Neuronal stem cell (in vitro differentiated cells): ENCODE measurements at regions not wholly inside any gene's neighbourhood (a gene's known extent, or its start where the extent isn't known, plus 50 kb on each side); places are given as distances from the start of the nearest gene placed in this dataset.
A peak's percentile ranks its signal among the peaks of the same experiment; 100 is the strongest.

ENCODE experiments used
- DNase-seq: peaks from one replicate; pipeline ENCODE4 v3.0.0-alpha.2; 2013; ENCODE audit warnings: low spot score
- H2AFZ ChIP-seq: one replicate; pipeline ENCODE4 v1.6.1; 2013; ENCODE audit warnings: mild to moderate bottlenecking, low read length, inconsistent platforms
- H2AK5ac ChIP-seq: 2 replicates; pipeline ENCODE4 v1.6.1; 2013; ENCODE audit warnings: low read depth, mild to moderate bottlenecking, inconsistent platforms, low read length, moderate library complexity, mixed read lengths
- H2BK120ac ChIP-seq: 2 replicates; pipeline ENCODE4 v1.6.1; 2013; ENCODE audit warnings: low read depth, mild to moderate bottlenecking, inconsistent platforms, low read length, moderate library complexity, mixed read lengths
- H2BK12ac ChIP-seq: one replicate; pipeline ENCODE4 v1.6.1; 2013; ENCODE audit warnings: low read length, inconsistent platforms
- H2BK15ac ChIP-seq: 2 replicates; pipeline ENCODE4 v1.6.1; 2013; ENCODE audit warnings: mild to moderate bottlenecking, low read length, inconsistent platforms, mixed read lengths
- H2BK5ac ChIP-seq: one replicate; pipeline ENCODE4 v1.6.1; 2013; ENCODE audit warnings: inconsistent platforms, mild to moderate bottlenecking, low read length, moderate library complexity
- H3K14ac ChIP-seq: one replicate; pipeline ENCODE4 v1.6.1; 2013; ENCODE audit warnings: low read length, inconsistent platforms
- H3K18ac ChIP-seq: 2 replicates; pipeline ENCODE4 v1.6.1; 2013; ENCODE audit warnings: low read length, inconsistent platforms
- H3K23ac ChIP-seq: 2 replicates; pipeline ENCODE4 v1.6.1; 2013; ENCODE audit warnings: low read depth, mild to moderate bottlenecking, mixed read lengths, low read length, inconsistent platforms; ENCODE audit not compliant: poor library complexity
- H3K27ac ChIP-seq: replicated peaks from 3 replicates; pipeline ENCODE4 v1.5.1; 2013; ENCODE audit warnings: low read length, inconsistent platforms
- H3K27me3 ChIP-seq, 3 experiments: 2 replicates each; pipeline ENCODE4 v1.6.1; 2013; ENCODE audit warnings: low read length in 3 of 3, mild to moderate bottlenecking in 2 of 3, inconsistent platforms in 1 of 3, low read depth in 1 of 3, mixed read lengths in 1 of 3, moderate library complexity in 1 of 3; ENCODE audit not compliant: control insufficient read depth in 3 of 3, insufficient read depth in 3 of 3
- H3K36me3 ChIP-seq, 2 donors: replicated peaks in 1 of 2; 2 replicates each; pipeline ENCODE4 v1.6.1; 2013; ENCODE audit warnings: low read length in 2 of 2; ENCODE audit not compliant: control insufficient read depth in 2 of 2, insufficient read depth in 2 of 2
- H3K4ac ChIP-seq: 2 replicates; pipeline ENCODE4 v1.6.1; 2013; ENCODE audit warnings: inconsistent platforms, mild to moderate bottlenecking, low read length, moderate library complexity
- H3K4me1 ChIP-seq, 2 donors: 1 replicate in 1 of 2; 2 replicates in 1 of 2; pipeline ENCODE4 v1.6.1; 2013; ENCODE audit warnings: low read length in 2 of 2, low read depth in 1 of 2; ENCODE audit not compliant: control insufficient read depth in 2 of 2, insufficient read depth in 1 of 2
- H3K4me2 ChIP-seq: one replicate; pipeline ENCODE4 v1.6.1; 2013; ENCODE audit warnings: mild to moderate bottlenecking, low read length, inconsistent platforms; ENCODE audit not compliant: insufficient read depth, poor library complexity, severe bottlenecking
- H3K4me3 ChIP-seq, 2 donors: 2 replicates each; pipeline ENCODE4 v1.5.1; 2013; ENCODE audit warnings: low read length in 2 of 2, mild to moderate bottlenecking in 2 of 2, inconsistent platforms in 1 of 2, moderate library complexity in 1 of 2
- H3K79me1 ChIP-seq: one replicate; pipeline ENCODE4 v1.6.1; 2013; ENCODE audit warnings: low read depth, mild to moderate bottlenecking, inconsistent platforms, low read length, moderate library complexity
- H3K9ac ChIP-seq: one replicate; pipeline ENCODE4 v1.6.1; 2013; ENCODE audit warnings: mild to moderate bottlenecking, low read depth, low read length, inconsistent platforms; ENCODE audit not compliant: poor library complexity
- H3K9me3 ChIP-seq, 2 donors: replicated peaks in 1 of 2; 2 replicates each; pipeline versions ENCODE3 to v1.6.1; 2013; ENCODE audit warnings: low read length in 2 of 2, mild to moderate bottlenecking in 2 of 2, inconsistent platforms in 1 of 2, low read depth in 1 of 2, mixed read lengths in 1 of 2, moderate library complexity in 1 of 2; ENCODE audit not compliant: control insufficient read depth in 2 of 2, insufficient read depth in 1 of 2
- H4K8ac ChIP-seq: one replicate; pipeline ENCODE4 v1.6.1; 2013; ENCODE audit warnings: low read depth, mild to moderate bottlenecking, inconsistent platforms, low read length, moderate library complexity
- H4K91ac ChIP-seq: one replicate; pipeline ENCODE4 v1.6.1; 2013; ENCODE audit warnings: low read length, low read depth, mild to moderate bottlenecking, inconsistent platforms; ENCODE audit not compliant: poor library complexity
- WGBS, 2 donors: extraction: QIAGEN DNeasy Blood & Tissue Kit; methylation state at CpG; one replicate each; pipeline ENCODE4 v1.1.7; 2013; ENCODE audit warnings: missing lambda C conversion rate in 2 of 2, mixed read lengths in 1 of 2; ENCODE audit not compliant: insufficient read length in 2 of 2, insufficient replicate concordance in 1 of 2; ENCODE audit errors: extremely low coverage in 2 of 2; 5-methylcytosine and 5-hydroxymethylcytosine counted together

GRCh38 chr4:175447016-175447415 lies 365.0 kb downstream of the GPM6A start:
- no peaks in the 10 kb centered on the region for H3K9me3 ChIP-seq

DNA sequence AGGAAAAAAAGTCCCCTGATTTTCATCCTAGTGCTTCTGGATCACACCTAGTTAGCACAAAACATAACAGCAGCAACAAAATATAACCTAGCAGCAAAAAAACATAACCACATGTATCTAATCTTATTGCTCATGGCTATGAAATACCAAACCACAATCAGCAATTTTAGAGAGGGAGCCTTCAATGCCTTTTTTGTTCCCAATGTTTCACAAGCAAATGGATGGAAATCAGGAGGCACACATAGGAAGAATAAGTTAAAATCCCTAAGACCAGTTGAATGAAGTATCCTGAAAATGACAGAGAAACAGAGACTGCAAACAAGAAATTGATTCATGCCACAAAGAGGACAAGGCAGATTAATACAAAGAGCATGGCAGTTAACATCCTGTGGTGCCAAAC lies 361.6 kb downstream of the GPM6A start:
- no peaks in the 10 kb centered on the region for H3K36me3 ChIP-seq
- H2BK15ac ChIP-seq, result no peak overlapping the region
- no peak overlapping the region for H3K9ac ChIP-seq
- no peak overlapping the region for H3K27ac ChIP-seq
- no peak overlapping the region for H3K4me3 ChIP-seq
- no peak overlapping the region for H2BK5ac ChIP-seq
- no peaks in the 10 kb centered on the region for H3K4me1 ChIP-seq
- no peak overlapping the region for H3K18ac ChIP-seq
- no peak overlapping the region for H2AFZ ChIP-seq
- peaks cover 0 to 3% of the 10 kb centered on the region in 2 donors for H3K9me3 ChIP-seq
- H3K14ac ChIP-seq, result no peak overlapping the region
- no peak overlapping the region for H2BK12ac ChIP-seq
- H3K4ac ChIP-seq, result no peak overlapping the region
- H4K91ac ChIP-seq, result no peak overlapping the region
- DNase-seq, result no peak
- no peaks in the 10 kb centered on the region for H3K79me1 ChIP-seq
- H2BK120ac ChIP-seq, result no peak overlapping the region
- H3K23ac ChIP-seq, result no peak overlapping the region
- no peak overlapping the region for H2AK5ac ChIP-seq
- H3K27me3 ChIP-seq, result no peaks in the 10 kb centered on the region
- H3K4me2 ChIP-seq, result no peak overlapping the region
- H4K8ac ChIP-seq, result no peak overlapping the region

More at GRCh38 chr4:175447016-175447415, 365.0 kb downstream of the GPM6A start:
- H3K14ac ChIP-seq, result no peak overlapping the region
- H4K8ac ChIP-seq, result no peak overlapping the region
- peak; percentile 8 for DNase-seq
- H3K18ac ChIP-seq, result no peak overlapping the region
- H2BK15ac ChIP-seq, result no peak overlapping the region
- H2BK120ac ChIP-seq, result no peak overlapping the region
- H3K4ac ChIP-seq, result no peak overlapping the region
- H3K4me3 ChIP-seq, result no peak overlapping the region
- no peak overlapping the region for H2AK5ac ChIP-seq
- no peak overlapping the region for H2BK12ac ChIP-seq
- H3K79me1 ChIP-seq, result no peaks in the 10 kb centered on the region
- no peak overlapping the region for H4K91ac ChIP-seq
- H2AFZ ChIP-seq, result no peak overlapping the region
- H3K27ac ChIP-seq, result no peak overlapping the region
- H2BK5ac ChIP-seq, result no peak overlapping the region
- H3K4me2 ChIP-seq, result no peak overlapping the region
- no peak overlapping the region for H3K23ac ChIP-seq
- no peaks in the 10 kb centered on the region for H3K36me3 ChIP-seq
- H3K4me1 ChIP-seq, result no peaks in the 10 kb centered on the region
- H3K27me3 ChIP-seq, result no peaks in the 10 kb centered on the region
- WGBS, 2 donors, result no CpG with 5 or more reads among the region's 1 CpG
- no peak overlapping the region for H3K9ac ChIP-seq

- no peak overlapping the region for H3K27ac ChIP-seq
- H3K9me3 ChIP-seq, result peaks cover 0 to 3% of the 10 kb centered on the region in 2 donors
- no peaks in the 10 kb centered on the region for H3K36me3 ChIP-seq
- no peaks in the 10 kb centered on the region for H3K79me1 ChIP-seq
- H3K4me1 ChIP-seq, result no peaks in the 10 kb centered on the region
- no peak overlapping the region for H2BK120ac ChIP-seq
- no peak overlapping the region for H3K4me2 ChIP-seq
- H4K8ac ChIP-seq, result no peak overlapping the region
- H3K27me3 ChIP-seq, result no peaks in the 10 kb centered on the region
- no peak overlapping the region for H2BK5ac ChIP-seq
- no peak for DNase-seq
- no peak overlapping the region for H3K14ac ChIP-seq
- WGBS, 2 donors, result no CpG with 5 or more reads among the region's 8 CpGs
- H3K23ac ChIP-seq, result no peak overlapping the region
- H2BK12ac ChIP-seq, result no peak overlapping the region
- no peak overlapping the region for H3K18ac ChIP-seq
- H2AFZ ChIP-seq, result no peak overlapping the region
- no peak overlapping the region for H3K9ac ChIP-seq
- H3K4me3 ChIP-seq, result no peak overlapping the region
- H2BK15ac ChIP-seq, result no peak overlapping the region
- H2AK5ac ChIP-seq, result no peak overlapping the region
- H4K91ac ChIP-seq, result no peak overlapping the region
- no peak overlapping the region for H3K4ac ChIP-seq
Observed at GRCh38 chr4:175451238-175451965, 360.7 kb downstream of the GPM6A start.

DNA sequence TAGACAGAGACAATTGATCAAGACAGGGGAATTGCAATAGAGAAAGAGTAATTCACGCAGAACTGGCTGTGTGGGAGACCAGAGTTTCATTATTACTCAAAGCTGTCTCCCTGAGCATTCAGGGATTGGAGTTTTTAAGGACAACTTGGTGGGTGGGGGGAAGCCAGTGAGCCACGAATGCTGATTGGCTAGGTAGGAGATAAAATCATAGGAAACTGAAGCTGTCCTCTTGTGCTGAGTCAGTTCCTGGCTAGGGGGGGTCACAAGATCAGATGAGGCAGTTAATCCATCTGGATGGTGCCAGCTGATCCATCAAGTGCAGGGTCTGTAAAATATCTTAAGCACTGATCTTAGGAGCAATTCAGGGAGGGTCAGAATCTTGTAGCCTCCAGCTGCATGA lies 358.6 kb downstream of the GPM6A start:
- no CpG with 5 or more reads among the region's 2 CpGs for WGBS, 2 donors
- DNase-seq, result no peak

More for the DNA sequence above, 358.6 kb downstream of the GPM6A start:
- Histone ChIP-seq H3K27ac (no peak overlapping the region), H3K4me2 (no peak overlapping the region), H2BK12ac (no peak overlapping the region), H3K4ac (no peak overlapping the region), H3K23ac (no peak overlapping the region), H3K4me1 (no peaks in the 10 kb centered on the region), H4K91ac (no peak overlapping the region), H3K79me1 (no peaks in the 10 kb centered on the region), H2BK120ac (no peak overlapping the region), H2AFZ (no peak overlapping the region), H2BK5ac (no peak overlapping the region), H2BK15ac (no peak overlapping the region), H3K14ac (no peak overlapping the region), H3K9me3 (peaks cover 0 to 3% of the 10 kb centered on the region in 2 donors), H2AK5ac (no peak overlapping the region), H3K18ac (no peak overlapping the region), H3K27me3 (no peaks in the 10 kb centered on the region), H3K4me3 (no peak overlapping the region), H3K9ac (no peak overlapping the region), H4K8ac (no peak overlapping the region), H3K36me3 (no peaks in the 10 kb centered on the region)
